Transverse colon (tissue), 3 donors: ENCODE measurements at regions not wholly inside any gene's neighbourhood (a gene's known extent, or its start where the extent isn't known, plus 50 kb on each side); places are given as distances from the start of the nearest gene placed in this dataset.
"Not testable (repeated sequence)": the region's sequence is repeated elsewhere in the genome, so short reads cannot be mapped to it uniquely, and the experiment has no call there.

ENCODE experiments used
- CTCF ChIP-seq, 5 experiments: fragments of 200-600 bp in 3 of 5; fragments of 450-650 bp in 2 of 5; sonication (generic) in 3 of 5; IDR thresholded peaks; 1 replicate in 2 of 5; 2 replicates in 3 of 5; pipeline ENCODE4 v1.5.1; 2016 to 2017; ENCODE audit warnings: antibody characterized with exemption in 5 of 5, inconsistent platforms in 3 of 5, mild to moderate bottlenecking in 2 of 5, moderate library complexity in 1 of 5
- POLR2A ChIP-seq: fragments of 450-650 bp; IDR thresholded peaks from one replicate; pipeline ENCODE4 v1.6.1; 2016; ENCODE audit warnings: antibody characterized with exemption, mild to moderate bottlenecking, moderate library complexity

- TF ChIP-seq CTCF (IDR thresholded peaks at IDR 0.05); POLR2A: not testable (repeated sequence)
Measured at GRCh38 chr7:47172602-47173539, 409.0 kb downstream of the TNS3 start.
